GM18502 (cell line): ENCODE measurements at regions not wholly inside any gene's neighbourhood (a gene's known extent, or its start where the extent isn't known, plus 50 kb on each side); places are given as distances from the start of the nearest gene placed in this dataset.
"Not testable (repeated sequence)": the region's sequence is repeated elsewhere in the genome, so short reads cannot be mapped to it uniquely, and the experiment has no call there.

Source experiments
- ATAC-seq: cut with Tn5 transposase; IDR thresholded peaks from one replicate; pipeline ENCODE4 v1.9.1; 2021; ENCODE audit warnings: mild to moderate bottlenecking; ENCODE audit not compliant: unreplicated experiment, poor library complexity

- no peak for ATAC-seq
Observed at GRCh38 chr2:207216457-207216856, 50.7 kb upstream of the KLF7 start.

- no peak for ATAC-seq
Observed at GRCh38 chr2:207217442-207217841, 51.7 kb upstream of the KLF7 start.

GRCh38 chr2:207219081-207219630 lies 53.4 kb upstream of the KLF7 start:
- ATAC-seq = no peak

- no peak for ATAC-seq
Observed at GRCh38 chr2:207219676-207220501, 54.1 kb upstream of the KLF7 start.

GRCh38 chr2:207221731-207222130 lies 56.0 kb upstream of the KLF7 start:
- ATAC-seq = no peak

DNA sequence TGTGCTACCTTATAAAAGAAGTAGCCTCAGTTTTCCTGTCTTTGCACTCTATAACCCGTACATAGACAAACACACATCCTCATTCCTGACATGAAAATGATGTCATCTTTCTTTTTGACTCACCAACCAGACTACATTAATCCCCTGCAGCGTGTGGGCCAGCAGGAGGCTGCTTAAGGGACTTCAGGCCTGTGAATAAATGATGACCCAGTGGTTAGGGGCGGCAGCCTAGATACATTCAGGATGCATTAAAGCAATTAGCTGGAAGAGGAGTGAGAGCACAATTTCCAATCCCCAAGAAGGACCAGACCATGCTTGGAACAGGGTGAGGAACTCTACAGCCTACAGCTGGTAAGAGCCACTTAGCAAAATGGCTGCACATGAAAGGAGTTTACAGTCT lies 57.3 kb upstream of the KLF7 start:
- ATAC-seq = peak; percentile 87

DNA sequence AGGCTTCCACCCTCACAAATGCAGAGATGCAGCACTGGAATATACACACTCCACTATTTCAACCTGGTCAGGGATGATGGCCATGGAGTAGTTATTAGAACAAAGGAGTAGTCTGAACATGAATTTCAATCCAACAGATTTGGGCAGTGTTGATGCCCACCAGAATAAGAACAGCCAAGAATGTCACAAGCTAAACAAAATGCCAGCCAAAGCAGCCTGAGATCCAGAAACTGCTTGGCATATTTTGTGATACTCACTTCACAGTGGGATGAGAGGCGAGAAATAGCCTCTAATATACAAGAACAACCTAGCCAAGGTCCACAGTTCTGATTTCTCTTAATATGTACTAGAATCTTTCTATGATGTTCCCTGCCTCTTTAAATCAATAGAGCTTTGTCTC lies 58.6 kb upstream of the KLF7 start:
- ATAC-seq = no peak

DNA sequence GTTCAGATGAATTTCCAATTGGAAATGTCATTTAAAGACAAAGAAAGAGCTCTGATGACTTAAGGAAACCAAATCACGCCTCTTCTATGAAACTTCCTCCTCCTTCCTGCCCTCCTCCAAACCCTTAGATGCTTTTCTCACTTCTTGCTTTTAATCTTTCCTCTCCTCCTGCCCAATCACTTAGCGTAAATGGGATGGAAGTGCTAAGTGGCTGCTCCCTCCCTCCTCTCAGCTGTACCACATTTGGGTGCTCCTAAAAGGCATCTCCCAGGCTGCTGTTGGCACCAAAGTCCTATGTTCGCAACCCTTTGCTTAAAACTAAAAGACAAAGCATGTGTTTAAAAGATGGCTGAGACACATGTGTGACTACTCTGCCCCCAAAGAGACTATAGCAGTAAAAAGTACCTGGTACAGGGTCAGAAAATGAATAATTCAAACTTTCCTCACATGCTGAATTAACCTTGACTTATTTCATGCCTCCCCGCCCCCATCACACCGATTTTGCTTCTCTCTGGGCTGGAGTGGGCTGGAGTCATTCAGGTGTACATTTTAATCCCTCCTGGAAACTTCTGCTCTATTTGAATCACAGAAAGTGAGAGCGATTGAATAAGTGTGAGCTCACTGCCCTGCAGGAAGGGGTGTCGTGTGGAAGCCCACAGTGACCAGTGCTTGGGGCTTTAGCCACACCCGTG lies 59.2 kb upstream of the KLF7 start:
- ATAC-seq = no peak

DNA sequence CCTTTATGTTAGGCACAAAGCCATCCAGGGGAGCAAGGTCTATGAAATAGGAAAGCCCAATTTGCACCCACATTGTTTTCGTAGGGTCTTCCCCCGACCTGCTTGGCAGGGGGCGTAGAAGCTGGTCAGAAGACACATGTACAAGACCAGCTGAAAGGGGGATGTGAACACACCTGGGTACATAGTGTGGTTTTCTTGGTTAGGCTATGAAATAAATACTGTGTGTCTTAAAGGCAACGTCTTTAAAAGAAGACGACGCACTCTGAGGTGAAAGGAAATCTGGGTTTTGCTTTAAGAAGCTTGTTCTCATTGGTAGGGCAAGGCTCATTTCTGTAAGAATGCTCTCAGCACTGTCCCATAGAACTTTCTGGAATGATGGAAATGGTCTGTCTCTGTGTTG lies 60.0 kb upstream of the KLF7 start:
- no peak for ATAC-seq

DNA sequence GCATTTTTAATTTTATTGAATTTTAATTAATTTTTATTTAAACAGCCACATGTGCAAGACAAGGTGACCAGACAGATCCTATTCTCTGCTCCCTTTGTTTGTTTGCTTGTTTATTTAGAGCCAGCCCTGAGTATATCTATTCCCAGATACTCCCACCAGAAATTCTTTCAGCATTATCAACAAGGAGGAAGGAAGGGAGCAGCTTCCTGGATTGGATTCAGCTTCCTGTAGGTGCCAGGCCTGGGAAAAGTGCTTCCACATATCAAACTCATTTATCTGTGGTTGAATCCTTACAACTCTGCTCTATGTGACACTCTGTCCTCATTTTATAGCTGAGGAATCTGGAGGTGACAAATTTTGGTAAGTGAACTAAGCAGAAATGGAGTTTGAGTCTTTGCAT lies 60.5 kb upstream of the KLF7 start:
- no peak for ATAC-seq

DNA sequence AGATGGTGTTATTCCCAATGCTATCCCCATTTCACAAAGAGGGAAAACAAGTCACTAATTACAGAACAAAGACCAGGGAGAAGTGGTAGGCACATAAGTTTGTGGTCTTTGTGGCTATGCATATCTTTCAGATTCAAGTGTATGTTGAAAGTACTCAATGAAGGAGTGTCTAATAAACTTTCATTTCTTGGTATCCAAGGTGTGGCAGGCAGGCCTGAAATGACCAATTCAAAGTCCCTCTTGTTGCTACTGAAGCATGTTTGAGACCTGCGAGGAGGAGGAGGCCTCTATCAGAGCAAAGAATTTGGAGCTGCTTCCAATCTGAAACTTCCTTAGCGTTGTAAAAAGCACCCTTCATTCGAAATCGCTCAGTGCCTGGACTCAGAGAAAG lies 60.9 kb upstream of the KLF7 start:
- no peak for ATAC-seq

- no peak for ATAC-seq
Observed at GRCh38 chr2:207227062-207227748, 61.5 kb upstream of the KLF7 start.

GRCh38 chr2:207227749-207228145 lies 62.0 kb upstream of the KLF7 start:
- no peak for ATAC-seq

DNA sequence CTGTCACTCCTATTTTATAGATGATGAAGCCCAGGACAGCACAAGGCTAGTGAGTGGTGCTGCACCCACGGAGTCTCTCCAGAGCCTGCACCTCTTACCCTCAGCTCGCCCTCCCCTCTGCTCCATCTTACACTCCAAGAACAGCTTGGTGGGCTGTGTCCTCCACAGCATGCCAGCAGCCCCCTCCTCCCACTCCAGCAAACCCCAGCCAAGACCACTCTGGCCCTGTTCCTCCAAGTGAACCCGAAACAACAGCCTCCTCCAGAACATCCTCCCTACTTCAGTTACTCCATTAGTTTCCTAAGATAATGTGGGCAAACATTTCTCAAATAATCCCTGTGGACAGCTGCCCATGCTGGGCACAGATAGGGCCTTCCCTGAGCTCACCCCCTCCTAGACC lies 62.7 kb upstream of the KLF7 start:
- no peak for ATAC-seq

DNA sequence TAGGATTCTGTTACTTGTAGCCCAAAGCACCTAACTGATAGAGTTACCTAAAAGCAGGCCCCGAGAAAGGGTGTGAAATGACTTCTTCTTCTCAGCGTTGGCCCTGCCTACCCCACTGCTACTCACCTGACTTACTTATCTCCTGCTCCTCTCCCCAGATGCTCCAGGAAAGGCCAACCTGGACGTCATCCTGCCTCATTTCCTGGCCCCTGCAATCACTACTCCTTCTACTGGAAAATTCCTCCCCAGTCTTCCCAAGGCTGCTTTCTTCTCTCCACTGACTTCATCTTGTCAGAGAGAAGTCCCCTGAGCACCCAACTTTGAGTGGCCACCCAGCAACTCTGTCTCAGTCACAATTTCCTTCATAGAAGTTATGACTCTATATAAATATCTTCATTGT lies 63.4 kb upstream of the KLF7 start:
- no peak for ATAC-seq

DNA sequence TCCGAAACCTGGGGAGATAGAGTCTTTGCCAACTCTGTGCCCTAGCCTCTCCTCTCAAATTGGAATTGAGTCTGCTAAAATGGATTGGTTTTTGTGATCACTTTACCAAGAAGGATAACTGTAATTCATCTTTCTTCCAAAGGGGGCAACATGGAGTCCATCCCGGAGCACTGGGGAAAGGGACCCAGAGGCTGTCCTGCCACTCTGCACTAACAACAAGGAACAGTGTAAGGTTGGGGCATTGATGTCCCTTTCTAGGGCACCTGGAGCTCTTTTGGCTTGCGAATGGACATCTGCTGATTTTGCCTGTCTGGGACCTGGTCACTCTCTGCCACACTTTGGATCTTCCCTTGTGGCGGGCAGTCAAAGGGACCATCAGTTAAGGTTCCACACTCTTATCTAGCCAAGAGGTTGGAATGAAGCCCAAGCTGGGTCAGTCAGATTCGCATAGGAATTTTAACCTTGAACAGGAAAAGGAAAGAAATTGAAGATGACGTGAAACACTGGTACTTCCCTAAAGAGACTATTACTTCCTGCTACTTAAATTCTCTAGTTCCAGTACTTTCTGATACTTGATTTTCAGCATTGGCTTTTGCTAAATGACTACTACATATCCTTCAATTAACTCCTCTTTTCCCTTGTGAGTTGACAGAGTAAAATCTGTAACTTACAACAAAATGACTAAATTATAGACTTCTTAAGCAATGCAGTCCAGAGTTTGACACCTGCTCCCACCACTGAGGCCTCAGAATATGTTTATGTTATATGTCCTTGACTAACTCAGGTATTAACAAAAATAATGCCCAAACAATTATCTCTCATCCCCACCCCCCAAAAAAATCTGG lies 64.7 kb upstream of the KLF7 start:
- peak; percentile 52 for ATAC-seq

DNA sequence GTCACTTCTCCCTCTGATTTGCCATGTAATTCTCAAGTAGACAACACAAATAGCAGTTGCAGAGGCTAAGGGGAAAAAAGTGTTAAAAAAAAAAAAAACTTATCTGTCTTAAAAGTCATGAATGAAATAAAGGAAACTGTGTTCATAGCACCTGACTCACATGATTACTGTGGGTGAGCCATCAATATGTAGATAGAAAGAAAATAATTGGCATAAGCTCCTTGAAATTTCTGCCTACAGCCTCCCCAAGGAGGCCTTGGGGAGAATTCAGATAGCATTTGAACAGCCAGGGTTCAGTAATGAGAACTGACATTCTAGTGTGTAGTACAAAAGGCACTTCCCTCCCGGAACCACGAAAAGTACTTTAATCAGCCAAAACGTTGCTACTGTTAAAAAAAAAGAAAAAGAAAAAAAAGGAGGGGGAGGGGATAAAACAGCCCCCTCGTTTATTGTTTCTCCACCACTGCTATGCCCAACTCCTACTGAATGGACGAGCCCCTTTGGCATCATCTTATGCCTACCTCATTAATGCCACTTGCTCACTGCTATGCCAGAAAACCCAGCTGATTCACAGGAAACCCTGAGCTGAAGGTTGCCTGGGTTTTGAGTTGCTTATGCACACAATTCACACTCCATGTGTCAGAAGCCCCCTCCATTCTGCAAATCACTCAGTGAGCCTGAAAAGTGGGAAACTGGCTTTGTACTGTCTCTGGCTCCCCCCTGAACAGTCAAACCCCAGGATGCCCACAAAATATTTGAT lies 65.5 kb upstream of the KLF7 start:
- ATAC-seq = no peak

DNA sequence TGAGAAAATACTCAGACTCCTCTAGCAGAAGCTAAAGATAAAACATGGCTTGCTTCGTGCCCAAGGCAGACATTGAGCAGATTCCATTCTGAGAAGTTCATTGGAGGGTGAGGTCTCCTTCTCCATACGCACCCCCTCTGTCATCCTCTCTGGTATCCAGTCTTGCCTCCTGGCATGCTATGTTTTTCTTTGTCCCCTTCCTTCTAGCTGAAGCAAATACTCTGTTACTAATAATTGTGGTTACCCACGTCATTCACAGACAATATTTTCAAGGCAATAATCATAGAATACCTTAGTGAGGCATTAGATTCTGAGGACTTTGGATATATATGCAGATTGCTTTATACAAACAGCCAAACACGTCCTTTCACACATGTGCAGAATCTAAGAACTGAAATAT lies 66.2 kb upstream of the KLF7 start:
- no peak for ATAC-seq

DNA sequence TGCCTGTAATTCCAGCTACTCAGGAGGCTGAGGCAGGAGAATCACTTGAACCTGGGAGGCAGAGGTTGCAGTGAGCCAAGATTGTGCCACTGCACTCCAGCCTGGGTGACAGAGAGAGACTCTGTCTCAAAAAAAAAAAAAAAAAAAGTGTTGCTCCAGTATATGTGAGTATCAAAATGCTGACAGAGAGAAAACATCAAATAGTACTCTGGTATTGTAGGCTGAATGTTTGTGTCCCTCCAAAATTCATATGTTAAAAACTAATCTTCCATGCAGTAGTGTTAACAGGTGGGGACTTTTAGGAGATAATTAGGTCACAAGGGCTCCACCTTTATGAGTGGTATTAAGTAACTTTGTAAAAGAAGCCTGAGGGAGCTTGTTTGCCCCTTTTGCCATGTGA lies 67.4 kb upstream of the KLF7 start:
- not testable (repeated sequence) for ATAC-seq

- ATAC-seq = no peak
Observed at GRCh38 chr2:207233731-207234130, 68.0 kb upstream of the KLF7 start.
